BLaER1 treated with 17β-estradiol and CSF1 and Interleukin-3, amounts not matched to agents 10 nM and 100 nM (cell line): ENCODE measurements at regions not wholly inside any gene's neighbourhood (a gene's known extent, or its start where the extent isn't known, plus 50 kb on each side); places are given as distances from the start of the nearest gene placed in this dataset.

ENCODE experiments used
- H3K27ac ChIP-seq, 11 experiments: shearing (Covaris generic); formaldehyde crosslinking; 2 replicates each; pipeline ENCODE4 v1.8.1; 2022
- H3K27me3 ChIP-seq, 11 experiments: shearing (Covaris generic); formaldehyde crosslinking; 2 replicates each; pipeline ENCODE4 v1.8.1; 2022
- H3K36me3 ChIP-seq, 11 experiments: shearing (Covaris generic); formaldehyde crosslinking; 2 replicates each; pipeline ENCODE4 v1.8.1; 2022
- H3K4me1 ChIP-seq, 10 experiments: shearing (Covaris generic); formaldehyde crosslinking; 2 replicates each; pipeline ENCODE4 v1.8.1; 2022
- H3K4me2 ChIP-seq, 11 experiments: shearing (Covaris generic); formaldehyde crosslinking; 2 replicates each; pipeline ENCODE4 v1.8.1; 2022
- H3K4me3 ChIP-seq, 10 experiments: shearing (Covaris generic); formaldehyde crosslinking; 2 replicates each; pipeline ENCODE4 v1.8.1; 2022
- H3K9ac ChIP-seq, 11 experiments: shearing (Covaris generic); formaldehyde crosslinking; 2 replicates each; pipeline ENCODE4 v1.8.1; 2022
- H3K9me3 ChIP-seq, 11 experiments: shearing (Covaris generic); formaldehyde crosslinking; replicated peaks in 1 of 11; 2 replicates each; pipeline ENCODE4 v1.8.1; 2022
- H4K20me1 ChIP-seq, 11 experiments: shearing (Covaris generic); formaldehyde crosslinking; 2 replicates each; pipeline ENCODE4 v1.8.1; 2022
- Cebpa-rat ChIP-seq, 11 experiments: shearing (Covaris generic); IDR thresholded peaks; 2 replicates each; pipeline ENCODE4 v1.8.1; 2022

DNA sequence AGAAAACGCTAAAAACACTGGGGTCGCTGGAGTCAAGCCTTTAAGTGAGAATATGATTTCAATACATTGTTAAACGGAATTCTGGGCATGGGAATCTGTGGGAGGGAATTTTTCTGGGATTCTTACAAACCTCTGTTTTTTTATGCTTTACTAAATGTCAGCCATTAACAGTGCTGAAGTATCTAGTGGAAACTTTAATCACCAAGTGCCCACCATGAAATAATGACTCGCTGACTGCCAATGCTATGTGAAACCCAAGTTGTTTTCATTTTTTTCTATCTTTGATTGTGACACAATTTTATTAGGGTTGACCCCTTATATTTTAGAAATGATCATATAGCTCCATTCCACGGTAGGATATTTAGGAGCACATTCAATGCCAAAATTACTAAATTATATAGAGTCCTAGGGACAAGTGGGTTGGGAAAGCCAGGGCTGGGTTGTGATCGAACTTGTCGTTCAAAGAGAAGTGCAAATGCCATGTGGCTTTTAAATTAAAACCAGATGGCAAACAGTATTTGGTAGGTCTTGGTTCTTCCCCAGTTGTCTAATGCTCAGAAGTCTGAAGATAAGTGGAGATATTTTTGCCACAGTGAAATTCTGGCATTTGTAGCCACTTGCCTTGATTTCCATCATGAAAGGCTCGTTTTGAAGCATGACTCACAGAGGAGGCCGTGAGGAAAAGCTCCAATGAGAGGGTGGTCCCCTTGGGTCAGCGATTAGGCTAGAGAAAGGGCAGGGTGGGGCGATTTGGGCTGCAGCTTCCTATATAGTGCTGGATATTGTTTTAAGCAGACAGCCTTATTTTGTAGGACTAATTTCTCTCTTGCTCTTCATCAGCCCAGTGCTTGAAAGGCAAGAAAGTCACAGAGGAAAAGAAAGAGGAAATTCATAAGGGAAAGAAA is 254.4 kb upstream of the JAG1 start:
- Histone ChIP-seq H4K20me1 (no peaks in the 10 kb centered on the region), H3K27me3 (no peaks in the 10 kb centered on the region), H3K36me3 (no peaks in the 10 kb centered on the region), H3K27ac (no peak overlapping the region), H3K9ac (no peak overlapping the region), H3K4me2 (no peak overlapping the region), H3K9me3 (no peaks in the 10 kb centered on the region), H3K4me1 (no peaks in the 10 kb centered on the region), H3K4me3 (no peak overlapping the region)
- TF ChIP-seq Cebpa-rat (IDR thresholded peaks at IDR 0.05), result no peak

DNA sequence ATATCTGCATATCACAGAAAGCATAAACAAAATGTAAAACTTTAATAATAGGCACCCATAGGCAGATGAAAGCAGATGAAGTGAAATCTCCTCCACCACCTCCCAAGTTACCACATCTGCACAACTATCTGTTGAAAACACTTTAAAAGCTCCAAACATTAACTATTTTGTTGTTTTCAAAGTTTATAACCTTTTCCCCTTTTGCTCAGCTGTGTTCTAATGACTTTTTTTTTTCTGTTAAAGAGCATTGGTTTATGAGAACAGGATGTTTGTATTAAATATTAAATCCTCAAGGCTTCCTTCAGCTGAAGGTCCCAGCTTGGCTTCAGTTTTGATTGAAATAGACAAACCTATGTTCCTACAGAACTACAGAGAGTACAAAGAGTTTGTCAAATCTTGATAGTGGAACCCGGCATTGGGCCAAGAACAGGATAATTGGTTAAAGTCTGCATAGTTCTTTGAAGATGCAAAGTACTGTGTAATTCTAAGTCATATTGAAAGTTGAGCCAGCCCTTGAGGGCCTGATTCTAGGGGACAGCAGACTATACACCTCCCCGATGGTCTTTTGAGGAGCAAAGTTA is 255.1 kb upstream of the JAG1 start:
- Histone ChIP-seq H3K36me3 (no peaks in the 10 kb centered on the region), H3K27me3 (no peaks in the 10 kb centered on the region), H3K4me1 (no peaks in the 10 kb centered on the region), H3K4me2 (no peak overlapping the region), H3K9me3 (no peaks in the 10 kb centered on the region), H3K9ac (no peak overlapping the region), H4K20me1 (no peaks in the 10 kb centered on the region), H3K27ac (no peak overlapping the region), H3K4me3 (no peak overlapping the region)
- TF ChIP-seq Cebpa-rat (IDR thresholded peaks at IDR 0.05), result no peak

DNA sequence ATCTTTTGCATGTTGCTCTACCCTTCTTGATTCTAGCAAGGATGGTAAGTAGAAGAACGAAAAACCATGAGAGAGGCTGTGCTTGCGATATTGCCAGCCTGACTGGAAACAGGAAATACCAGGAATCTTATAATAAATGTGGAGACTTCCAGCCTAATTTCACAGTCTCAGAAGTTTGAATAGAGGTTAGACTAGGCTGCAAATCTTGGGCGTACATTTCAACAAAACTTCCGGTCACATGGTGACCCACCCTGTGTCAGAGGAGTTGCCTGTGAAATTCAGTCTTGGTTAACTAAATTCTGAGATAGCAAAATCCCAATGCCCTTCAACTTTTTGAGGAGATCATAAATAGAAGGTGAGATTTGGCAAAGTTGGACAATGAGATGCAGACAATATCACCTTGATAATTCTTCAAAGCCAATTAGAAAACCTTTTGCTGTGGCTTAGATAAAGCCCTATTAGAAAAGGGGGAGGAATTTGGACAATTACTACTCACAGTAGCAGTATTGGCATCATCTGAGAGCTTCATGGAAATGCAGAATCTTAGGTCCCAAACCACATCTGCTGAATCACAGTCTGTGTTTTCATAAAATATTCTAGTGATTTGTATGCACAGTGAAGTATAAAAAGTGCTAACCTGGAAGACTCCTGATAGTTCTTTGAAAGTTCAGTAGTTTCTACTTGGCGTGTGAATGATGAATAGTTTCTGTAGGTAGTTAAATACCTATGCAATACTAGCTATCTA is 262.0 kb upstream of the JAG1 start:
- Histone ChIP-seq H3K9me3 (no peaks in the 10 kb centered on the region), H4K20me1 (no peaks in the 10 kb centered on the region), H3K9ac (no peak overlapping the region), H3K36me3 (no peaks in the 10 kb centered on the region), H3K4me2 (no peak overlapping the region), H3K27ac (no peak overlapping the region), H3K4me3 (no peak overlapping the region), H3K4me1 (no peaks in the 10 kb centered on the region), H3K27me3 (no peaks in the 10 kb centered on the region)
- TF ChIP-seq Cebpa-rat (IDR thresholded peaks at IDR 0.05), result no peak

- Histone ChIP-seq H3K9me3 (no peaks in the 10 kb centered on the region), H3K27me3 (no peaks in the 10 kb centered on the region), H3K36me3 (no peaks in the 10 kb centered on the region), H3K4me3 (no peak overlapping the region), H3K4me2 (no peak overlapping the region), H4K20me1 (no peaks in the 10 kb centered on the region), H3K4me1 (no peaks in the 10 kb centered on the region), H3K9ac (no peak overlapping the region), H3K27ac (no peak overlapping the region)
- no peak for TF ChIP-seq Cebpa-rat (IDR thresholded peaks at IDR 0.05)
Measured at GRCh38 chr20:10936786-10937185, 263.0 kb upstream of the JAG1 start.

- Histone ChIP-seq H3K4me2 (no peak overlapping the region), H3K9ac (no peak overlapping the region), H3K36me3 (no peaks in the 10 kb centered on the region)
Measured at GRCh38 chr20:10939331-10939941, 265.6 kb upstream of the JAG1 start.

DNA sequence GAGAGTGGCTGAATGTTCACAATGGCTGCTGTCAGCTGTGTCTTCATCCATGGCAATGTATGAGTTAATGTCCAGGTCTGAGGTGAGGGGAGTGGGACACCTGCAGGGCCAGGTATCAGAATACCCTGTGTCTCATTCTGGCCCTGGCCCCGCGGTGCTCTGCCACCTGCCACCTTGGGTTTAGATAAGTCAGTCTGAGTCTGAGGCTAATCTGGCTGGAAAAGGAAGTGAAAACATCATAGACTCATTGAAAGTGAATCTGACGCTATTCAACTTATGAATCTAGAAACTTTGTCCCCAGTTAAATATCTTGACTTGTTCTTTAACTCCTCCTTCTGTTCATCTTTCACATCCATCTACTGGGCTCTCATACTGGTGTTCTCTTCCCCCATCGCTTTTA is 267.1 kb upstream of the JAG1 start:
- Histone ChIP-seq H3K9me3 (no peaks in the 10 kb centered on the region; a peak in 1 of 22 replicates), H3K36me3 (no peaks in the 10 kb centered on the region), H3K9ac (no peak overlapping the region), H3K27ac (no peak overlapping the region), H3K27me3 (no peaks in the 10 kb centered on the region), H3K4me2 (no peak overlapping the region), H3K4me1 (no peaks in the 10 kb centered on the region), H3K4me3 (no peak overlapping the region), H4K20me1 (no peaks in the 10 kb centered on the region)
- TF ChIP-seq Cebpa-rat (IDR thresholded peaks at IDR 0.05), result no peak

More at GRCh38 chr20:10939331-10939941, 265.6 kb upstream of the JAG1 start:
- Histone ChIP-seq H3K27ac (no peak overlapping the region), H3K9me3 (no peaks in the 10 kb centered on the region), H4K20me1 (no peaks in the 10 kb centered on the region), H3K27me3 (no peaks in the 10 kb centered on the region), H3K4me3 (no peak overlapping the region), H3K4me1 (no peaks in the 10 kb centered on the region)
- peak in 2 of 11 experiments; percentile 34 to 68; a peak in 2 of 22 replicates for TF ChIP-seq Cebpa-rat (IDR thresholded peaks at IDR 0.05)

DNA sequence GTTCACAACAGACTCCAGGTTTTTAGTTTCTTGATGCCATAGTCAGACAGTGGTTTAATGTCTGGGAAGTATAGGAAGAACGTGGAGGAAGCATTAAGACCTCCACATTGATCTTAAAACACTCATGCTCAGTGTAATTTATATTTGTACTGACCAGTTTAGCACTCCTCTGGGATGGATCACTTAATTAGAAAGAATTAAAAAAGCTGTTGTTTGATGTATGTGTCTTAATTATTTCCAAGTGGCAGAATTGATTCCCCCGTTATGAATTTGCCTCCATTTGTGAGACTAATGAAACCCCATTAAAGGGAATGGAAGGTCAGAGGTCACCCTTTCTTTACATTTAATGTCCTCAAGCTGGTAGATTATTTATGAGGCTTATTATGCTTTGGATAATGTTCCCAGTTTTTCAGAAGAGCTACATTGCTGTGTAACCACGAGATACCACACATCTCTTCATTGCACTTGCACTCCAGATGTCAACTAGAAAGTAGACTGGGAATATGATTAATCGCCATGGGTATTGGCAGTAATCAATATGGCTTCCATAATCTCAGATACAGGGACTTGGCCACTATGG is 270.0 kb upstream of the JAG1 start:
- TF ChIP-seq Cebpa-rat (IDR thresholded peaks at IDR 0.05), result no peak
- H3K4me3 ChIP-seq, result no peak overlapping the region
- H3K36me3 ChIP-seq, result no peaks in the 10 kb centered on the region
- no peaks in the 10 kb centered on the region for H3K27me3 ChIP-seq
- no peak overlapping the region for H3K9ac ChIP-seq
- H3K4me1 ChIP-seq, result no peaks in the 10 kb centered on the region
- H4K20me1 ChIP-seq, result no peaks in the 10 kb centered on the region
- H3K9me3 ChIP-seq, result no peaks in the 10 kb centered on the region; a peak in 1 of 22 replicates
- H3K4me2 ChIP-seq, result no peak overlapping the region
- no peak overlapping the region for H3K27ac ChIP-seq

- H3K27me3 ChIP-seq, result no peaks in the 10 kb centered on the region
- no peaks in the 10 kb centered on the region for H4K20me1 ChIP-seq
- H3K9me3 ChIP-seq, result no peaks in the 10 kb centered on the region; a peak in 1 of 22 replicates
- TF ChIP-seq Cebpa-rat (IDR thresholded peaks at IDR 0.05), result no peak
- no peak overlapping the region for H3K9ac ChIP-seq
- no peaks in the 10 kb centered on the region for H3K36me3 ChIP-seq
- H3K4me2 ChIP-seq, result no peak overlapping the region
- H3K27ac ChIP-seq, result no peak overlapping the region
- no peak overlapping the region for H3K4me3 ChIP-seq
- H3K4me1 ChIP-seq, result no peaks in the 10 kb centered on the region
Measured at GRCh38 chr20:10946124-10946880, 272.5 kb upstream of the JAG1 start.
